GM20000 (cell line): ENCODE measurements at regions not wholly inside any gene's neighbourhood (a gene's known extent, or its start where the extent isn't known, plus 50 kb on each side); places are given as distances from the start of the nearest gene placed in this dataset.

Experiments used
- DNase-seq: peaks from one replicate; pipeline ENCODE4 v3.0.0; 2012; ENCODE audit warnings: low spot score
- CTCF ChIP-seq: IDR thresholded peaks from 2 replicates; pipeline ENCODE4 v1.5.1; 2012; ENCODE audit warnings: mild to moderate bottlenecking, control low read depth; ENCODE audit errors: extremely low read depth, missing control alignments

DNA sequence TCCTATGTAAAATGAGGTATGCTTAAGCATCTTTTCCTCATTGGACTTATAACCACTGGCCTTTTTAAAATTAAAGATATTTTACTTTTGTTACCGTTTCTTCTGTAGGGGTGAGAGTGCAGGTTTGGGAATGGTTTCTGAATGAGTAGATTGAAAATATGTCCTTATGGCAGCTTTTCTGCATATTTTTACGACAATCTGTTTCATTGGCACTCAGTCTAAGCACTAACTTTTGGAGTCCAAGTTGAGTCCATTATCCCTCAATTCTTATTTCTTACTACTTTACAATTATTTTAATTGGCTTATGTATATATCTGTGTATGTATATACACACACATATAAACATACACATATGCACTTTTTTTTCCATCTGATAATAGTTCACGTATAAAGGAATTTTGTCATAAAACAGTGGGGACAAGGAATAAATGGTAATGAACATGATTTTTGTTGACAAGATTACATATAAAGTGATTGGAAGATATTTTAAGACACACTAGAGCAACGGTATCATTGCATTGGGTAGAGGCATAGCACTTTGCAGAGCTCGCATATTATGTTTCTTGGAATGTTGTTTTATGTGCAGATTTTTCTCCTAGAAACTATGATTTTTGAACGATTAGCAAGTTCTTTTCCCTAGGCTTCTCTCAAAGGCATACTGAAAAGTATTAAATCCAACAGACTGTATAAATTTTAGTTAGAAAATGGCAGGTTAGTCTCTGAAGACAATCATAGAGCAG is 133.0 kb downstream of the FAT4 start:
- no peak for TF ChIP-seq CTCF
- no peak for DNase-seq

- DNase-seq: no peak
- TF ChIP-seq CTCF: no peak
Measured at GRCh38 chr4:125456075-125456474, 141.3 kb downstream of the FAT4 start.

DNA sequence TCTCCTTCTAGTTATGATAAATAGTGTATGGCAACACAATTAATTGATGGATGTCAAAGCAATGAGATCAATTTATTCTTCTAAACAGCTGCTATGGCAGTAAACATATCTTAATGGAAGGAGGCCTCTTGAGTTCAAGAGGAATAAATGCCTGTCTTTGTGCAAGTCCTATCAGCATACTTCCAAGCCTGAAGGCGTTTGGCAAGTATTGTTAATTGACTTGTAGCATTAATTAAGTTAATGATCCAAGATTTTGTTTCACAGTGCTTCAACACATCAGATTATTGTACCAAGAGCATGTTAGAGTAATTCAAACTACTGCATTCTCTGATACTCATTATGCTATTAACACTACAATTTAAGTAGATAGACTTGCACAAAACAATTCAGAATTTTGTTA is 144.8 kb downstream of the FAT4 start:
- no peak for TF ChIP-seq CTCF
- no peak for DNase-seq

DNA sequence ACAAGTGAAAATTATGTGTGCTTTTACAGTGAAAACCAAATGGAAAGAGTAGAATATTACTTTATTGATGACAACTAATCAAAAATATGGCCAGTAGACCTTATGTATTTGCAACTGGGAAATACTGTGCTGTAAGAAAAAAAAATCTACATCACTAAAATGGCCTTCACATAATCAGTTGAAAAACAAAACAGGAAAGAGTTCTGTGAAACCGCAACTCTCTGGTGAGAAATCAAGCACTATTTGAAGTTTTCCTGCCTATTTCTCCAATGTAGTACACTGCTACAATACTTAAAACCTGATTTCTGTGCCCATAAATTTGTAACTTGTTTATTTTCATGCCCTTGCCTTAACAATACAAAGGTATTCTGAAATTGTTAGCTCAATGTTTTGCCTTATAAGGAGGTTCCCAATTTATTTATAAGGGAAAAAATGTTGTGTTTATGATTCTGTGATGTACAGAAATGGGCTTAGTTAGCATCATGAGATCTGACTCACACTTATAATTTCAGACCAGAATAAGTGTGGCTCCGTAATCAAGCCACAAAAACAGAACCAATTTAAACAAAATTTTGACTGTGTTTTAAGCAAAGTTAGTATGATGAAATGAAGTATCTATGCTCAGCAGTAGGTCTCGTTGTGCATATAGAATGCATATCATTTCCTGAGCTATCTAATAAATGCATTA is 147.1 kb downstream of the FAT4 start:
- no peak for TF ChIP-seq CTCF

DNA sequence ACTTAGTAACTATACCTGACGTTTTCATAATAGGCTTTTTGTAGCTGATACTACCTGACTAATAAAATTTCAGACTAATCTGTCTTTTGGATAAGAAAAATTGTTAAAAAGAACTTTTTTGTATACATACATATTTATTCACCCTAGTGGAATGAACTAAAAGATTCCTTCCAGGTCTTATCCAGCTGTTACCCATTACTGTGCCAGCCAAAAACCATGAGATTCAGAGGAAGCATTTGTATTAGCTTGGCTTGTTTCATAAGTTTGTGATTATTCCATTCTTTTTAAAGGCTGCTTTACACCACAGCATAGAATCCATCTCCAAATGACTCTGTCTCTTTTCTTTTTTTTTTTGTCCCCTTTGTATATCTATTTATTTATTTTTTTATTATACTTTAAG is 149.4 kb downstream of the FAT4 start:
- no peak for TF ChIP-seq CTCF
- no peak for DNase-seq

More for the DNA sequence above, 147.1 kb downstream of the FAT4 start:
- DNase-seq: no peak

DNA sequence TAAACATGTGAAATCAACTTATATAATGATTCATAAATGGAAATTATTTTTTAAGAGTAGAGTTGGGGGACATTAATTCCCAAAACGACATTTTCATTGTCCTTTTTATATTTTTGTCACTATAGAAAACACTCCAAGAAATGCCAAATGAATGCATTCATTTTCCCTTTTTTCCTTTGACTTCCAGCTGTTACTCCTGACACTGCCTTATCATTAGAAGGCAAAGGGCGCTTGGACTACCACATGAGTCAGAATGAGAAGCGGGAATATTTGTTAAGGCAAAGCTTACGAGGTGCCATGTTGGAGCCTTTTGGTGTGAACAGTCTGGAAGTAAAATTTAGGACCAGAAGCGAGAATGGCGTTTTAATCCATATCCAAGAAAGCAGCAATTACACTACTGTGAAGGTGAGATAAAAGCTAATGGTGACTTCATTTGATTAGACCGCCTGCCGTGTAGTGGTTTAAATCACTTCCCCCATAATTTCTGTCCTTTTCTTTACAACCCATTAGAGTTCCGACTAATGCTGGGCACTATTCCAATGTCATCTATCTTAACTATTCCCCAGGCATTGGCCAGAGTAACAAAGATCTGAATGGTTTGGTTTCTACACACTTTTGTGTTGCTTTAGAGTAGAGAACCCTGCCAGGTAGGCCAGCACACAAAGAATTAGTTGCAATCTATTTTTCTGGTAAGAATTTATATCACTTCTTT is 166.7 kb downstream of the FAT4 start:
- no peak for TF ChIP-seq CTCF
- no peak for DNase-seq

DNA sequence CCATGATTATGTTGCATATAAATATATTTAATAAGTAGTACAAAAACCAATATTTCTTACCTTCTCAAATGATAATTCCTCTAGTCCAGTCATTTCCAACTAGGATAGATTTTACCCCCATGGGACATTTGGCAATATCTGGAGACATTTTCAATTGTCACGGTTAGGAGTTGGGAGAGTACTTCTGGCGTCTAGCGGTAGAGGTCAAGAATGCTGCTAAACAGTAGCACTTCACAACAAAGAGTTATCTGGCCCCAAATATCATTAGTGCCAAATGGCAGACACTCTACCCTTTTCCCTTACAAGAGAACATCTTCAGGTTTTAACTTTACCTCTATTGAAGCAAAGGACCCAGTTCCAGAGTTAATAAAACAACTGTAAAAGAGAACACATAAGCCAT is 168.1 kb downstream of the FAT4 start:
- no peak for TF ChIP-seq CTCF
- DNase-seq: no peak
